ENCODE measurements at regions not wholly inside any gene's neighbourhood (a gene's known extent, or its start where the extent isn't known, plus 50 kb on each side); places are given as distances from the start of the nearest gene placed in this dataset.

DNA sequence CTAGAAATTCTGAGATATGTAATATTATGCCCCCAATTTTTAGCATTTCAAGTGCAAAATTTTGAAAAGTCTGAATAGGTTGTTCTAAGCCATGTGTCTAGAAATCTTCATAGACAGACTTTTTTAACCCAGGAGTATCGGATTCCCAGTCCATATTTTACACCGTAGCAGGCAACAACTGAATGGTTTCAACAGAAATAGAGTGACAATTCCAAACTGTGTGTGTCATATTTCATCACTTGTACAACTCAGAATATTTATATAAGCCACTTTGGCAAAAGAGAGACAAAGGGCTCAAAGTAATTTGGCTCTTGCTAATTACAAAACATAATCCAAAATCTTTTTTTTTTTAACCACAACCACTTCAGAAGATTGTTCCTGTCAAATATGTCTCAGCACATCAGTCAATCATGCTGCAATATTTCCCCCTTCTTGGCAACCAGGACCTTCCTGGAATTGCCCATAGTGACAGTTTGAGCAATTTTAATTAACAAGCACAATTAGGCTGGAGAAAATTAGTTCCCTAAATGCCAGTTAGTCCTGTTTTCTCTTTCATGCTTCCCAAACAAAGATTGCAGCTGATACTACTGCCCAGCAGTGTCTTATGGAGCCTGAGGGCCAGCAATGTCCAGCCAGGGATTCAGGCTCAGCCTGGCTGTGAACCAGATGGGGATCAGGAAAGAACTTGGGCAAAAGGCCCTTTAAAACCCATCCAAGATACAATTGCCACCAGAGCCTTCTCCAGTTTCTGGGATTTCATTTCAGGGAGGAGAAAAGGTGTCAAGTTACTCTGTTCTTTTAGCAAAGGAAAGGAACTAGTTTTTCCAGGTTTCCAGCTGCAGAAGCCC, 533.3 kb upstream of the GHITM start:
- DNase-seq = no peak

DNA sequence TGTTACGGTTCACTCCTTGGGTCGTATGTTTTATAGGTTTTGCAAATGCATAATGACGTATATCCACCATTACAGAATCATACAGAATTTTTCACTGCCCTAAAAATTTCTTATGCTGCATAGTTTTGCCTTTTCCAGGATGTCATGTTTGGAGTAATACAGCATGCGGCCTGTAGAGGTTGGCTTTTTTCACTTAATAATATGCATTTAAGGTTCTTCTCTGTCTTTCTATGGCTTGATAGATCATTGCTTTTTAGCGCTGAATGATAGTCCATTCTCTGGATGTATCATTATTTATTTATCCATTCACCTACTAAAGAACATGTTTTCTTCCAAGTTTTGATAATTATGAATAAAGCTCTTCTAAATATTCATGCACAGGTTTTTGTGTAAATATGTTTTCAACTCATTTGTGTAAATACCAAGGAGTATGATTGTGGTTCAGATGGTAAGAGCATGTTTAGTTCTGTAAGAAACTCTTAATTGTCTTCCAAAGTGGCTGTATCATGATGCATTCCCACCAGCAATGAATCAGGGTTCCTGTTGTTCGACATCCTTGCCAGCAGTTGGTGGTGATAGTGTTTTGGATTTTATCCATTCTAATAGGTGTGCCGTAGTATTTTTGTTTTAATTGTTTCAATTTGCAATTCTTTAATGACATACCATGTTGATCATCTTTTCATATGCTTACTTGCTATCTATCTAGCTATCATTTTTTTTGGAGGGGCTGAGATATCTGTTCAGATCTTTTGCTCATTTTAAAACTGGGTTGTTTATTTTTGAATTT, 531.2 kb upstream of the GHITM start:
- DNase-seq = no peak

DNA sequence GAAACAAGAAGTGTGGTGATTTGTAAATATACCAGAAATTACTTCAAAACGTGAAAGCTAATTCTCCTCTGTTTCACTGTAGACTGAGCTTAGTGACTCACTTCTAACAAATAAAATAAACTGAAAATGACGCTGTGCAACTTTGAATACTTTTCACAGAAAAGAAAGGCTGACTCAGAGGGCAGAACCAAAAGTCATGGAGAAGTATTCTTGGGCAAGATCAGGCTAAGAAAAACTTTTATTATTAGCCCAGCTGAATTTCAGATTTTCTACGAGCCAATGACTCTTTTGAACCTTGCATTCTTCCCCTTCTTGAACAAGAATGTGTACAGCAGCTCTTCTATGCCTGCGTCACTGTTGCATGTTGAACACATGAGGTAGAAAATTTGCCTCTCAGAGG, 527.3 kb upstream of the GHITM start:
- DNase-seq = no peak

DNA sequence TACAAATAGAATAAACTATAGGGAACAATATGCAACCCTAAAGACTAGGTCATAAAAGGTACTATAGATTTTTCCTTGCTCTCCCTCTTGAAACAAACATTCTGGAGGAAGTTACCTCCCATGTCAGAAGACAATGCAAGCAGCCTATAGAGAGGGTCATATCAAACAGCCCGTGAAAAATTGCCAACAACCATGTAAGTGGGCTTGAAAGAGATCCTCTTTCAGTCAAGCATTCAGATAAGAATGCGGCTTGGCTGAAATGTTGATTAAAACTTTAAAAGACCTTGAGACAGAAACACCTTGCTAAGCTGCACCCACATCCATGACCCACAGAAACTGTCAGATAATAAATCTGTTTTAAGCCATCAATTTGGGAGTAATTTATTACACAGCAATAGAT, 526.6 kb upstream of the GHITM start:
- no peak for DNase-seq

DNA sequence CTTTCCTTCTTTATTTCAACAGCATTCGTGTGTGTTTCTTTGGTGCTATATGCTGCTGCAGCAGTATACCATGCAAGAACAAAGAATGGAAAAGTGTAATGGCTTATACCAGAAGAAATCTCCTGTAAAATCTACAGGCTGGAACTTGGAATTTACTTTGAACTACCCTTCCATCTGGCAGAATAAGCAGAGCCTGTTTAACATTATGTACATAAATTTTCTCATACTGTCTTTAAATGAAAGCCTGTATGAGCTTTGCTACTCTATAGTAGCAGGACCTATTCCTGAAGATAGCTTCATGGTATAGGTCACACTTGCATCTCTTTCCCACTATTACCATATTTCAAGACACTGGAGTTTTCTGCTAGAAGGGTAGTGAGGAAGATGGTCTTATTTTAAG, 522.1 kb upstream of the GHITM start:
- DNase-seq = no peak

DNA sequence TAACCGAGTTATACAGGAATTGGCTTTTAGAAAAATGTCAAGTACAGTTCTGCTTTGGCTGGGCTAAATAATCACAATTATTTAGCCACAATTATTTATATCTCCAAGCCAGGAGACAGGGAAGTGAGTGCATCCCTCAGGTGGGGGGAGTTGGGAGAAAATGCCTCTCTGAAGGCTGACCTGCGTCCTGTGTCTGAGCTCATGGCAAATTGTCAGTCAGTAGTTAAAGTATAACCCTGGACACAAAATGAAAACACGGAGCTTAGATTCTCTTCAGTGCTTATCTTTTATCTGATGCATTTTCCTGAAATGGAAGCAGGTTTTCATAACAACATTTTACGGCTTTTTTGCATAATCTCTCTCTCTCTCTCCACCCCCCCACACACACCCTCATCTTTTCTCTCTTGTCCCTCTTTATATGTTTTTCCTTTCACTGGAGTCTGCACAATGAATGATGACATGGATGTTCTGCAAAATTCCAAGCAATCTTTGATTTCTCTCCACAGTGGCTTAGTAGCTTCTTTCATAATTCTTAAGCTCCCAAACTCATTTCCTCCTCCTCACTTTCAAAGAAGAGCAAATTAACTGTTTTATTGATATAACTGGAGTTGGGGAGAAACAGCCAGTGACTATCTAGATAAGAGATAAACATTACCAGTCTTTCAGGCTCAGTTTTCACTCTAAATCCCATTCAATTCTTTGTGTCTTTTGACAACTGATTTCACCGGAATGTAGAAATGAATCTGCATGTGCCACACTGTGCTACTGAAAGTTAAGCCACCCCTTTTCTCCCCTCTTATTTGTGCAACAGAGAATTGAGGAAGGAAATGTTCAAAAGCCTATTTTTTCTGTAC, 521.4 kb upstream of the GHITM start:
- no peak for DNase-seq

DNA sequence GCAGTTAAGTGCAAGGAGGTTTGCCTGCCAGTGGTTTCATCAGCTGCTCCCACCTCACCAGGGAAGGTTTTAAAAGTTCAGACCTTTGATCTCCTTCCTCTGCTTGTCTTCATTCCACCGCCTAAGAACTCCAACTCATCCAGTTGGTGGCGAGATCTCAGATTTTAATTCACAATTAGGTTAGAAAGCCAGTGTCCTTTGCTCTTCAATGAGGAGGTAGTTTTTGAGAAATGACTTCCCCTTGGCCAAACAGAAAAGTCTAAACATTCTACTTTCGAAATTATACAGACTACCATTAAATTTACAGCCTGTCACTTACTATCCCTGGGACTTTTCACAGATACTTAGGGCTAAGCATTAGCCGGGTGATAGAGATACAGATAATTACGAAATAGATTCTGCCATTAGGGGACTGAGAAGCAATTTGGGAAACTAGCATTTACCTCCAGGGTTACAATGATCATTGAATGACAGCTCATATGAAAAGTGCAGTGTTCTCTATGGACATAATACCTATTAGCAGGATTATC, 513.4 kb upstream of the GHITM start:
- DNase-seq = no peak

DNA sequence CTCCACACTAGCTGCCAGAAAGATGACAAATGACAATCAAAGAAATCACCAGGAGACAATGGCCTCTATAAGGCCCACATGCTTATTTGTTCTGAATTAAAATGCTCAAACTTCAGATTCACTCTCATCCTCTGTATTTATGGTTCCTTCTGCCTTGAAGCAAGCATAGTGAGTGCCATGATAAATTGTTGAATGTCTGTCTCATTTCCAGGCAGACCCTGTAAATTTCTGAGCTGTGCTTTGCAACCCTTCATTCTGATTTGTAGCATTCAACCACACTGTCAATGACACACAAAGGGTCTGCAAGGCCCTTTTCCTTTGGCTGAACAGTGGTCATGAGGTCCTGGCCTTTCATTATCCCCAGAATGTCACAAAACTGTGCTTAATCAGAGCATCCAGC, 506.6 kb upstream of the GHITM start:
- no peak for DNase-seq

DNA sequence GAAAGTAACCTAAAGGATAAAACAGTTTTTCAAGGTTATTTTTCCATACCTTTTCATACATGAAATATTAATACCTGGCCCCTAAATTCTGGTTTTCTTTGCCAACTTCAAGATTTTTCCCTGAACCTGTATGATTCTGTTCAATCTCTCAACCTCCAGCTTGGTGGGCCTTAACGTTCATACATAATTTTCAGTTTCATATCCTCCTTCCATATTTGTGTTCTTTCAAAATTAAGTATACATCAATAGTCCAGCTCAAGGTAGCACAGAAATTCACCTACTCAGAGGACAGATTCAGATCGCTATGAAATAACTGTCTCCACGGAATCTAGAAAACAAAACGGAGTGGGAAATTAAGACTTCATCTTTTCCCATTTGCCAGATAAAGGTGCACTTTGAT, 505.8 kb upstream of the GHITM start:
- no peak for DNase-seq

DNA sequence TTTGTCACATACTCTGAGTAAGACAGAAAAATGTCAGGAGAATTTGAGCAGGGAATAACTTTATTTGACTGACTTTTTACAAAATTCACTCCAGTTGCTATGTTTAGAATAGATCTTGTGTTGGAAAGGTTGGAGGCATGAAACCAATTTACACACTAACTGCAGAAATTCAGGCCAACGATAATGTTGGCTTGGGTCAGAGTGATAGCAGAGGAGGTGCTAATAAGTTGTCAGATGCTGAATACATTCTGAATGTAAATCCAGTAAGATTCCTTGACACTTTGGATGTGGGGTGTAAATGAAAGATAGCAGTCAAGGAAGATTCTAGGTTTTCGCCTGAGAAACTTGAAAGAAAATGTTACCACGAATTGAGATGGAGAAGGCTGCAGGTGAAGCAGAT, 502.5 kb upstream of the GHITM start:
- no peak for DNase-seq

DNA sequence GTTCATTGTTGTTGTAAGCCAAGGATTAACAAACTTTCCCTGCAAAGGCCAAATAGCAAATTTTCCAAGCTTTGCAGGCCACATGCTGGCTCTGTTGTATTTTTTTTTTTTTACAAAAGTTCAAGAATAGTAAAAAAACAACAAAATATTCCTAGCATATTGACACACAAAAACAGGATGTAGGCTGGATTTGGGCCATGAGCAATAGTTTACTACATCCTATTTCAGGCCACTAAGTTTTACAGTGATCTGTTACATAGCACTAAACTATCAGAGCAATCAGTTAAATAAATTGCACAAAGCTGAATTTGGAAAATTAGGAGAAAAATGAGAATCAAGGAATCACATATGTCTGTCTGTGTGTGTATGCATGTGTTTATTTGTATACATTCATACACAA, 491.8 kb upstream of the GHITM start:
- DNase-seq = no peak

DNA sequence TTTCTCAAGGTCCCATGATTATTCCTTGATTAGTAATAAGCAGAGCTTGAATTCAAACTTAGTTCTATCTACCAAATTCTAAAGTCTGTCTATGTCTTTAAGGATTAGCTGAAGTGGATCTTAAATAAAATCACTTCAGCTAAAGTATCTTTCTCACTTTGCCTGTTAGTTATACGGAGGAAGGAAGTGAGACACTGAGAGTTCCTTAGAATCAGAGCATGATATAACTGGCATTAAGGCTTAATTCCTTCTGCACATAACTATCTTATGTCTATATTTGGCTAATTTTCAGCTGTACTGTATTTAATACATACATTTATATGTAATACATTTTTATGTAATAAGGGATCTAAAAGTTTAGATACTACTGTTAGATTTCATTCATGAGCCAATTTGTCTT, 491.1 kb upstream of the GHITM start:
- DNase-seq = no peak

DNA sequence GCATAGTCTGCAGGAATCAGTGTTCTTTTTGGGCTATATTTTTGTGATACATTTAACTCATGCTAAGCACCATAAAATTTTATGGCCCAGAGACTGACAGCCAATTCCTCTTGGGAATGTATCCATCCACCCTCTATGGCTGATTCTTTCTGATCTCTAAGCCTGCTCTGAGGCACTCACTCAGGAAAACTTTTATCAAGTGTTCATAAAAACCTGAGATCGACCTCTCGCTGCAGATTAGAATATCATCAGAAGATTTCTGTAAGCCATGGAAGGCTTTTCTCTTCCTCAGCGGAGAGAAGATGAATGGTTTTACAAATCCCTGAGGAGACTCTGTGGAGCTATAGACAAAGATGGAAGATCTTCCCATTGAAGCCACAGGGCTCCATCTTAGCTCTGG, 489.8 kb upstream of the GHITM start:
- DNase-seq = no peak

DNA sequence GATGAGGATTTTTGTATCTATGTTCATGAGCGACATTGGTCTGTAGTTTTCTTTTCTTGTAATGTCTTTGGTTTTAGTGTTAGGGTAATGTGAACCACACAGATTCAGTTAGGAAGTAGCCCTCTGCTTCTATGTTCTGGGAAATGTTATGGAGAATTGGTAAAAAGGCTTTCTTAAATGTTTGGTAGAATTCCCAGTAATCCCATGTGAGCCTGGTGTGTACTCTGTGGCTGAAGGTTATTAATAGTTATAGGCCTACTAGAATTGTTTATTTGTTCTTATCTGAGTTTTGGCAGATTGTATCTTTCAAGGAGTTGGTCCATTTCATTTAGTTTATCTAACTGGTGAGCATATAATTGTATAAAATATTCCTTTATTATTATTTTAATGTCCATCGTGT, 484.6 kb upstream of the GHITM start:
- no peak for DNase-seq

DNA sequence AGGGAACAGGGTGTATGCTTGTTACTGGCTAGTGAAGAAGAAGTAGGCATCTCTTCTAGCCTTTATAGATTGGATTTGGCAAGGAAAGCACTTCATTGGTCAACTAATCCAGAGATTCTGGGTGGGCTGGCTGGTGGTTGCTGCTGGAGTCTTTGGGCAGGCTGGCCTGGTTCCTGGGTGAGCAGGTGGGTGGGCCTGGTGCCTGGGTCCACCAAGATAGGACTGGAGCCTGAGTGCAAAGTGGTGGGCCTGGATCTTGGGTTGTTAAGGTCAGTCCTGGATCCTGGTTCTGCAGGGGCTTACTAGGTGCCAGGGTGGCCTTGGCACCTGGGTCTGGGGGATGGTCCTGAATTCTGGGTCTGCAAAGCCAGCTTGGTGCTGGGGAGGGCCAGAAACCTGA, 482.4 kb upstream of the GHITM start:
- DNase-seq = no peak

DNA sequence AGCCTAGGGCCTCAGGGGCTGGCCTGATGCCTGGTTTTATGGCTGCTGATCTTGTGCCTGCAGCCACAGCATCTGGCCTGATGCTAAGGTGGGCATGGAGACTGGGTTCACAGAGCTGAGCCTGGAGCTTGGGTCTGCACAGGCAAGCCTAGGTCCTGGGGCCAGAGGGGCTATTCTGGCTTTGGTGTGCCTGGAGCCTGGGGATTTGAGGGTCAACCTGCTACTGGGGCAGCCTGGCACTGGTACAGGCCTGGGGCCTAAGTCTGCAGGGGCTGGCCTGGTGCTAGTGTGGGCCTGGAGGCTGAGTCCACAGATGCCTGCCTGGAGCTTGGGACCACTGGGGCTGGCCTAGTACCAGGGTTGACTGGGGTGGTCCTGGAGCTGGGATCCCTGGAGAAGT, 481.8 kb upstream of the GHITM start:
- no peak for DNase-seq

DNA sequence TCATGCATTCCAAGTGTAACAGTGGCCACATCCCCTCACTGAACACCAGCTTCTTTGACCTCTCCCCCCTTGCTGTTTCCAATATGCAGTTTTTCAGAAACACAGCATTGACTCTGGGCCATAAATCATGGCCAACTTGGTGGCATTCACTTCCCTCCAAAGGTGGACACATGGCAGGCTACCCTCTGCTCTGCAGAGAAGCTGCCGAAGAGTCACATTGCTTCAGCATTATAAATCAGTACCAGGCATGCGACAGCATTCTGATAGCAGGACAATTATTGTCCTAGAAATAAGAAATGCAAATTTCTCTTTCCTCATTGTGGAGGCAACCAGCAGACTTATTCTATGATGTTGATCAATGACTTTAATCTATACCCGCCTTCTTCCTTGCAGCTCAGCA, 475.4 kb upstream of the GHITM start:
- no peak for DNase-seq

DNA sequence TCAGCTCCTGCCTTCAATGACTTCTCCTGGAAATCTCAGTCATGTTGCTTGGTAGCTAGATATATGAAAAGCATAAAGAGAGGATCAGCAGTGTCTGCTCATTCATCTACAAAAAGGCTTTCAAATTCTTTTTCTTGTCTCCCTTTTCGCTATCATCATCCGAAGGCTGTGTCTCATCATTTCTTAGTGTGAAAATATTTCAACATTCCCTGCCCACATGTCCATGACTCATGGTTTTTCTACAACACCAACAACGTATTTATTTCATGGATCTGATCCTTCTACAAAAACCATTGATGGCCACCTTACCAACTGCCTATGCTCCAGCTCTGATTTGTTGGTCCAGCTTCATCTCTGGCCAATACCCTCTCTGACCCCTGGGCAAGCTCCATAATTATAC, 472.5 kb upstream of the GHITM start:
- no peak for DNase-seq

DNA sequence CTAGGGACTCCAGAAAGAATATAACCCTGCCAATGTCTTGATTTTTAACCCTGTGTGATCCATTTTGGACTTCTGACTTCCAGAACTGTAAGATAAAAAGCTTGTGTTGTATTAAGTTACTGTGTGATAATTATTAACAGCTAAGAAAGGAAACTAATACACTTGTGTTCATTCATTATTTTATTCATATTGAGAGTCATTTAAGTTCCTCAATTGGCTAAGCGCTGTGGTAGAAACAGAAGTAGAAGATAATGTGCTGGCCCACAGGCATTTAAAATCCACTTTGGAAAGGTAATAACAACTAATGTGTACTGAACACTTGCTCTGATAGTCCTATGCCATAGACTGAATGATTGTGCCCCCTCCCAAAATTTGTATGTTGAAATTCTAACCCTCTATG, 471.7 kb upstream of the GHITM start:
- no peak for DNase-seq

DNA sequence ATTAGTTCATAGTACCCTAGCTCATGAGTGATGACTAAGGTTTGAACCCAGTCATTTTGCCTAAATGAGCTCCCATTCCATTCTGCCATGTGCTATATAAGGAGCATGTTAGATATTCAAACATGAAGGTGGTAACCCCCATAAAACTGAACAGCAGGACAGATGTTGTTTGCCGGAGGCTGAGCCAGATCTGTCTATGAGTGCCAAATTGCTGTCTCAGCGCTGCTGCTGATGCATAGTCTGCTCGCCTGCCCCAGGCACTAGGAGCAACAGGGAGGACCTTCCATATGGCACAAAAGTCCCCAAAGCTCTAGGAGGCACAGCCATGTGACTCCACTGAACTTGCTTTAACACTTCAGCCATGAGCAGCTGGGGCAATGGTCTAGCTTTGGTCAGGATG, 466.0 kb upstream of the GHITM start:
- no peak for DNase-seq

DNA sequence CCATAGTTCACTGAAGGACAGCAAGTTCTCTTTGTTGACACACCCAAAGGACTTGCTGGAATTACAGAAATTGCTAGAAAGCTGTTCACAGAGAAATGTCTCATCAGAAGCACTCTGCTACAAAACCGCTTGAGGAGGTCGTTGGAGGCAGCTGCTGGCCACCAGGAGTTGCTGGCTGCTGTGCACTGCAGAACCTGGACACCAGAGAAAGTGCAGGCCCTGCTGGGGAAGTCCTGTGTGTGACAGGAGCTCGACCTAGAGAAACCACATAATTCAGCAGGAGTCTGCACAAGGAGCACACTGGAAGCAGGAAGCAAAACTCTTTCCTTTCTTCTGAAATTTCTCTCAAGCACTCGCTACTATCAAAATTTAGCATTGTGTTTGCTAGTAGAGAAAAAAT, 461.5 kb upstream of the GHITM start:
- DNase-seq = no peak

DNA sequence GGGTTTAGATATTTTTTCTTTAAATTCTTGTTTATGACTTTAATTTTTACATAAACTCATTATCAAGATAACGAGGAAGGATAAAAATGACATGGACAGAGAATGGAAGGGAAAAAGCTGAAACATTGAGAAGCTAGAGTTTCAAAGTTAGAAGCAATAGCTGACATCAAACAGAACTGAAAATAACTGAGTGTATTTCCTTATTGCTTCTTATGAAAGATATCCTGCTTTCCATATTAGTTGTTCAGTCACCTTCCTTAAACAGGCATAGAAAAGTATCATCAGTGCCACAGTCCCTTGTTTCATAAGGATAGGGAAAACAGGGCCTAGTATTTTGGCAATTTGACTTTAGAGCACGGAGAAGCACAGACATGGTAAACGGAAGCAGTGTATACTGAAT, 460.5 kb upstream of the GHITM start:
- DNase-seq = no peak

DNA sequence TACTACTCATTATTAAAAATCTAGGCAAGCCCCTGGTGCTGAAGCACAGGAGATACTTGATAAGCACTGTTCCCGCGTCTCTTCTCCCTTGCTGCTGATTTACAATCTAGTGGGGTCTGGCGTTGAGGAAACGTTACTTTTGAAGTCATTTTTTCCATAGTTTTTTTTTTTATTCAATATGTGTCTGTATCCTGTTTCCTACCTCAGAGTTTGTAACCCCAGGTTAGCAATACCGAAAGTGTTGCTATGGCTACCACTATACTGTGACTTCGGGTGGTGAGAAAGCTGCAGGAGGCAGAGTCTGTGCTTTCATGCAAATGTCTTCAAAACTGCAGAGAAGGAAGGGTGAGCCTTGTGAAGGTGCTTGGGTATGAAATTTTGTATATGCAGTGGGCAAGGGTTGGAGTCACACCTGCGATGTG, 458.8 kb upstream of the GHITM start:
- peak; percentile 18 for DNase-seq
